Pancreas (tissue), 8 donors: ENCODE measurements at regions not wholly inside any gene's neighbourhood (a gene's known extent, or its start where the extent isn't known, plus 50 kb on each side); places are given as distances from the start of the nearest gene placed in this dataset.

Experiments
- ATAC-seq, 4 donors: fragments of 200-7000 bp; cut with Tn5 transposase; one replicate each; pipeline versions ENCODE4 v1.8.0 to v1.9.1; 2020; ENCODE audit warnings: mild to moderate bottlenecking in 4 of 4, moderate library complexity in 4 of 4
- DNase-seq, 6 donors: peaks; one replicate each; pipeline ENCODE4 v3.0.0-alpha.2; 2020
- FAIRE-seq: peaks from 2 replicates; lab custom pipeline; 2012; peaks lifted over from hg19 to GRCh38; lab: Jason Lieb, UNC
- H3K27ac ChIP-seq, 4 donors: fragments of 200-600 bp; sonication (generic); 1 replicate in 3 of 4; 2 replicates in 1 of 4; pipeline versions ENCODE4 v1.5.0 to v1.8.0; 2020
- H3K27me3 ChIP-seq, 4 donors: fragments of 200-600 bp; one replicate each; pipeline ENCODE4 v1.8.0; 2021
- H3K36me3 ChIP-seq, 3 donors: fragments of 200-600 bp; sonication (generic) in 1 of 3; one replicate each; pipeline versions ENCODE4 v1.5.0 to v1.8.0; 2020 to 2021
- H3K4me1 ChIP-seq, 3 donors: fragments of 200-600 bp; one replicate each; pipeline ENCODE4 v1.8.0; 2021
- H3K4me3 ChIP-seq, 4 donors: fragments of 200-600 bp; sonication (generic) in 2 of 4; one replicate each; pipeline versions ENCODE4 v1.5.0 to v1.8.0; 2020 to 2021
- H3K9me3 ChIP-seq, 4 donors: fragments of 200-600 bp; one replicate each; pipeline ENCODE4 v1.8.0; 2021
- intact Hi-C, 3 donors: fragments of 100-400 bp; cut with DNase I; formaldehyde crosslinking; loops; one replicate each; pipeline versions ENCODE4 v1.11.1 to v1.14.2; 2022
- TF ChIP-seq, protein P1 (sequence below), 4 donors: fragments of 200-600 bp; sonication (generic) in 3 of 4; IDR thresholded peaks; one replicate each; pipeline versions ENCODE4 v1.5.0 to v1.8.0; 2021; ENCODE audit warnings: antibody characterized with exemption in 4 of 4
- donor health status: DM: no; HTN: no; CAD: no; lungs with moderate emphysema.
- donor health status: DM: no; HTN: no; CAD: no.
- donor health status: control.
- donor health status: control.
- donor health status: DM: yes; HTN: yes; CAD: no.
- donor health status: DM: no; HTN: no; CAD: no.
- donor health status: DM: no; HTN: no; CAD: no.
- donor health status: DM: yes; HTN: yes; CAD: no.

DNA sequence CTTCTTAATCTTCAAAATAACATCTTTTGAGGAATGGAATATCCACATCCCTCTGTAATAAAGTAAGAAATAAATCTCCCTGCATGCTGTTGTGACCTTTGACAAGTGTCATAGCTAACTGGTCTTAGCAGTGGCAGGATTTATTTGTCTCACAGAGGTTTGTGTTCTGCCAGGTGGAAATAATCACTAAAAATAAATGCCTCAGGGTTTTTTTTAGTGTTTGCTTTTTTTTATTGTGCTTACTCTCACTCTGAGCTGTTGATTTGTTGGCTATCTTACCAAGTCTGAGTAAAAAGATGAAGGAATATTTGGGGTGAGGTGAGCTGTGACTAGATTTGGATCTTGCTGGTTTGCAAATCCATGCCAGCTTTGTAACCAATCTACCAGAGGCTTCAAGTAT is 285.4 kb downstream of the ALG10B start:
- no peak for DNase-seq
- ATAC-seq = no peak
- H3K4me3 ChIP-seq = no peak overlapping the region
- no peaks in the 10 kb centered on the region for H3K4me1 ChIP-seq
- H3K27me3 ChIP-seq = no peaks in the 10 kb centered on the region
- H3K36me3 ChIP-seq = no peaks in the 10 kb centered on the region
- intact Hi-C loops = no loop called here
- H3K27ac ChIP-seq = no peak overlapping the region
- no peaks in the 10 kb centered on the region for H3K9me3 ChIP-seq
- TF ChIP-seq, protein P1, sequence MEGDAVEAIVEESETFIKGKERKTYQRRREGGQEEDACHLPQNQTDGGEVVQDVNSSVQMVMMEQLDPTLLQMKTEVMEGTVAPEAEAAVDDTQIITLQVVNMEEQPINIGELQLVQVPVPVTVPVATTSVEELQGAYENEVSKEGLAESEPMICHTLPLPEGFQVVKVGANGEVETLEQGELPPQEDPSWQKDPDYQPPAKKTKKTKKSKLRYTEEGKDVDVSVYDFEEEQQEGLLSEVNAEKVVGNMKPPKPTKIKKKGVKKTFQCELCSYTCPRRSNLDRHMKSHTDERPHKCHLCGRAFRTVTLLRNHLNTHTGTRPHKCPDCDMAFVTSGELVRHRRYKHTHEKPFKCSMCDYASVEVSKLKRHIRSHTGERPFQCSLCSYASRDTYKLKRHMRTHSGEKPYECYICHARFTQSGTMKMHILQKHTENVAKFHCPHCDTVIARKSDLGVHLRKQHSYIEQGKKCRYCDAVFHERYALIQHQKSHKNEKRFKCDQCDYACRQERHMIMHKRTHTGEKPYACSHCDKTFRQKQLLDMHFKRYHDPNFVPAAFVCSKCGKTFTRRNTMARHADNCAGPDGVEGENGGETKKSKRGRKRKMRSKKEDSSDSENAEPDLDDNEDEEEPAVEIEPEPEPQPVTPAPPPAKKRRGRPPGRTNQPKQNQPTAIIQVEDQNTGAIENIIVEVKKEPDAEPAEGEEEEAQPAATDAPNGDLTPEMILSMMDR (IDR thresholded peaks at IDR 0.05) = no peak
- no peak for FAIRE-seq
